ENCODE measurements at regions not wholly inside any gene's neighbourhood (a gene's known extent, or its start where the extent isn't known, plus 50 kb on each side); places are given as distances from the start of the nearest gene placed in this dataset.

- POLR2A ChIA-PET = no interaction called here
- Mint-ChIP-seq H3K4me1 (no peaks in the 10 kb centered on the region), H3K9me3 (no peaks in the 10 kb centered on the region), H3K27me3 (peaks cover 0 to 9% (median 3%) of the 10 kb centered on the region in 5 donors), H3K4me3 (no peak overlapping the region), H3K36me3 (no peaks in the 10 kb centered on the region), H3K27ac (no peak overlapping the region)
- no peak for DNase-seq
- no peak for ATAC-seq
Measured at GRCh38 chr10:128614802-128615553, 488.8 kb upstream of the MKI67 start.

GRCh38 chr10:128617532-128617931 lies 491.3 kb upstream of the MKI67 start:
- POLR2A ChIA-PET = no interaction called here
- DNase-seq (no peak), ATAC-seq (no peak)
- H3K36me3 Mint-ChIP-seq = no peaks in the 10 kb centered on the region
- no peaks in the 10 kb centered on the region for H3K4me1 Mint-ChIP-seq
- H3K27ac Mint-ChIP-seq = no peak overlapping the region
- no peaks in the 10 kb centered on the region for H3K9me3 Mint-ChIP-seq
- H3K4me3 Mint-ChIP-seq = no peak overlapping the region
- peaks cover 0 to 4% (median 3%) of the 10 kb centered on the region in 5 donors for H3K27me3 Mint-ChIP-seq

GRCh38 chr10:128622706-128623105 lies 496.5 kb upstream of the MKI67 start:
- Mint-ChIP-seq H3K4me1 (no peaks in the 10 kb centered on the region), H3K27me3 (peaks cover 0 to 19% (median 6%) of the 10 kb centered on the region in 5 donors), H3K36me3 (no peaks in the 10 kb centered on the region), H3K27ac (no peak overlapping the region), H3K9me3 (no peaks in the 10 kb centered on the region), H3K4me3 (no peak overlapping the region)
- ATAC-seq (no peak), DNase-seq (no peak)
- POLR2A ChIA-PET = no interaction called here

GRCh38 chr10:128623776-128624175 lies 497.6 kb upstream of the MKI67 start:
- H3K27me3 Mint-ChIP-seq = peaks cover 0 to 19% (median 3%) of the 10 kb centered on the region in 5 donors
- POLR2A ChIA-PET = no interaction called here

GRCh38 chr10:128624656-128625530 lies 498.7 kb upstream of the MKI67 start:
- Mint-ChIP-seq H3K27me3 (peaks cover 0 to 19% (median 3%) of the 10 kb centered on the region in 5 donors), H3K9me3 (no peaks in the 10 kb centered on the region), H3K4me1 (no peaks in the 10 kb centered on the region), H3K27ac (no peak overlapping the region), H3K4me3 (no peak overlapping the region), H3K36me3 (no peaks in the 10 kb centered on the region)
- no peak for ATAC-seq
- no peak for DNase-seq
- POLR2A ChIA-PET = no interaction called here

More at GRCh38 chr10:128623776-128624175, 497.6 kb upstream of the MKI67 start:
- no peaks in the 10 kb centered on the region for H3K4me1 Mint-ChIP-seq
- no peak for ATAC-seq
- DNase-seq = no peak
- no peak overlapping the region for H3K27ac Mint-ChIP-seq
- no peaks in the 10 kb centered on the region for H3K36me3 Mint-ChIP-seq
- H3K9me3 Mint-ChIP-seq = no peaks in the 10 kb centered on the region
- H3K4me3 Mint-ChIP-seq = no peak overlapping the region

GRCh38 chr10:128625926-128626325 lies 499.7 kb upstream of the MKI67 start:
- H3K36me3 Mint-ChIP-seq = no peaks in the 10 kb centered on the region
- DNase-seq (no peak), ATAC-seq (no peak)
- no peaks in the 10 kb centered on the region for H3K9me3 Mint-ChIP-seq
- no peaks in the 10 kb centered on the region for H3K4me1 Mint-ChIP-seq
- no peak overlapping the region for H3K4me3 Mint-ChIP-seq
- no peak overlapping the region for H3K27ac Mint-ChIP-seq
- POLR2A ChIA-PET = no interaction called here
- H3K27me3 Mint-ChIP-seq = peaks cover 0 to 19% (median 3%) of the 10 kb centered on the region in 5 donors

- no peak for DNase-seq
- H3K27me3 Mint-ChIP-seq = peaks cover 0 to 19% (median 3%) of the 10 kb centered on the region in 5 donors
- H3K9me3 Mint-ChIP-seq = no peaks in the 10 kb centered on the region
- ATAC-seq = no peak
- H3K27ac Mint-ChIP-seq = no peak overlapping the region
- no peaks in the 10 kb centered on the region for H3K4me1 Mint-ChIP-seq
- H3K36me3 Mint-ChIP-seq = no peaks in the 10 kb centered on the region
- H3K4me3 Mint-ChIP-seq = no peak overlapping the region
- POLR2A ChIA-PET = no interaction called here
Measured at GRCh38 chr10:128626397-128627000, 500.3 kb upstream of the MKI67 start.

- Mint-ChIP-seq H3K4me3 (no peak overlapping the region), H3K27me3 (peaks cover 1 to 24% (median 7%) of the 10 kb centered on the region in 5 donors), H3K27ac (no peak overlapping the region), H3K4me1 (no peaks in the 10 kb centered on the region), H3K36me3 (no peaks in the 10 kb centered on the region), H3K9me3 (no peaks in the 10 kb centered on the region)
- ATAC-seq (no peak), DNase-seq (no peak)
- POLR2A ChIA-PET = no interaction called here
Measured at GRCh38 chr10:128627811-128628210, 501.6 kb upstream of the MKI67 start.

GRCh38 chr10:128628252-128628651 lies 502.0 kb upstream of the MKI67 start:
- no peaks in the 10 kb centered on the region for H3K36me3 Mint-ChIP-seq
- H3K27me3 Mint-ChIP-seq = peaks cover 1 to 19% (median 7%) of the 10 kb centered on the region in 5 donors
- POLR2A ChIA-PET = no interaction called here
- ATAC-seq = no peak
- no peaks in the 10 kb centered on the region for H3K9me3 Mint-ChIP-seq
- no peak overlapping the region for H3K4me3 Mint-ChIP-seq
- no peak overlapping the region for H3K27ac Mint-ChIP-seq
- DNase-seq = no peak
- no peaks in the 10 kb centered on the region for H3K4me1 Mint-ChIP-seq

- no peak for DNase-seq
- Mint-ChIP-seq H3K36me3 (no peaks in the 10 kb centered on the region), H3K4me3 (no peak overlapping the region), H3K4me1 (no peaks in the 10 kb centered on the region), H3K9me3 (peaks cover 0 to 2% (median 0%) of the 10 kb centered on the region in 9 donors), H3K27me3 (peaks cover 2 to 25% (median 12%) of the 10 kb centered on the region in 5 donors), H3K27ac (no peak overlapping the region)
- POLR2A ChIA-PET = no interaction called here
- ATAC-seq = no peak
Measured at GRCh38 chr10:128629111-128630096, 503.2 kb upstream of the MKI67 start.

GRCh38 chr10:128630787-128631252 lies 504.6 kb upstream of the MKI67 start:
- H3K27me3 Mint-ChIP-seq = peaks cover 4 to 28% (median 11%) of the 10 kb centered on the region in 5 donors
- no peak for ATAC-seq

GRCh38 chr10:128631801-128632241 lies 505.6 kb upstream of the MKI67 start:
- POLR2A ChIA-PET = no interaction called here
- DNase-seq = no peak
- no peak overlapping the region for H3K4me3 Mint-ChIP-seq
- no peaks in the 10 kb centered on the region for H3K36me3 Mint-ChIP-seq
- no peak overlapping the region for H3K27ac Mint-ChIP-seq
- peaks cover 0 to 2% (median 0%) of the 10 kb centered on the region in 9 donors for H3K9me3 Mint-ChIP-seq
- no peak for ATAC-seq
- H3K4me1 Mint-ChIP-seq = no peaks in the 10 kb centered on the region
- peaks cover 4 to 28% (median 10%) of the 10 kb centered on the region in 5 donors for H3K27me3 Mint-ChIP-seq

More at GRCh38 chr10:128630787-128631252, 504.6 kb upstream of the MKI67 start:
- Mint-ChIP-seq H3K4me3 (no peak overlapping the region), H3K27ac (no peak overlapping the region), H3K9me3 (peaks cover 0 to 2% (median 0%) of the 10 kb centered on the region in 9 donors), H3K4me1 (no peaks in the 10 kb centered on the region), H3K36me3 (no peaks in the 10 kb centered on the region)
- DNase-seq = no peak
- POLR2A ChIA-PET = no interaction called here
